HG03378 (cell line): ENCODE measurements at regions not wholly inside any gene's neighbourhood (a gene's known extent, or its start where the extent isn't known, plus 50 kb on each side); places are given as distances from the start of the nearest gene placed in this dataset.
"Not testable (repeated sequence)": the region's sequence is repeated elsewhere in the genome, so short reads cannot be mapped to it uniquely, and the experiment has no call there.

ENCODE experiments used
- ATAC-seq: cut with Tn5 transposase; IDR thresholded peaks from one replicate; pipeline ENCODE4 v1.9.1; 2021; ENCODE audit warnings: mild to moderate bottlenecking, moderate library complexity; ENCODE audit not compliant: unreplicated experiment

- ATAC-seq: no peak
Measured at GRCh38 chr3:110900576-110900975, 171.0 kb upstream of the NECTIN3 start.

GRCh38 chr3:110901536-110901935, 170.1 kb upstream of the NECTIN3 start:
- ATAC-seq: no peak

- ATAC-seq: no peak
Measured at GRCh38 chr3:110902453-110903085, 169.0 kb upstream of the NECTIN3 start.

DNA sequence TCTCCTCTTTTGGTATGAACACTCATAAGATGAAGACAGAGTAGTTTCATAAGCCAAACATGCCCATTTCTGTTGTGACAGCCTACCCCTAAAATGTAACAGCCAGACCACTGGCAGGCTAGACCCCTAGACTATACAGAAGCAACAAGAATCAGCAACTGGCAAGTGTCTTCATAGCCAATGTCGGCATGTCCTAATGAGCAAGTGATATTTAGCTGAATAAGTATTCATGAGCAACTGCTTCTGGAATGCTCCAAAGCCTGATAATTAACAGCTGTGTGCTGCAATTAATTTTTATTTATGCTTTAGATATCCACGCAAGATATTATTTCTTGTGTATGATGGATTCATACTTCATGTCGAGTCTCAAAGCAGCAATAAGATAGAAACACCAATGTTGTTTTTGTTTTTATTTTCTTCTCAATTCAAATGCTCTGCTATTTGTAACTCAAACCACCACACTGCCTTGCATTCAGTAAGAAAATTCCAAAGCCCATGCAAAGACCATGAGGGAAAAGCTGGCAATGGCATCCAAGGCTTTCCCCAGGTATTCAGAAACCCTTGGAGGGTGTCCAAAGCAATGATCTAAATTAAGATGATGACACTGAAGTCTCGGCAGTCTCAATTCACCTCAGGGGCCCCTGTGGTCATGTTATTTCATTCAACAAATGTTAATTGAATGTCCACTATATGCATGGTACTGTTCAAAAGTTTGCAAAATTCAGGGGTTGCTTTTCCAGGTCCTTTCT, 167.7 kb upstream of the NECTIN3 start:
- ATAC-seq: no peak

GRCh38 chr3:110904520-110904890, 167.1 kb upstream of the NECTIN3 start:
- no peak for ATAC-seq

DNA sequence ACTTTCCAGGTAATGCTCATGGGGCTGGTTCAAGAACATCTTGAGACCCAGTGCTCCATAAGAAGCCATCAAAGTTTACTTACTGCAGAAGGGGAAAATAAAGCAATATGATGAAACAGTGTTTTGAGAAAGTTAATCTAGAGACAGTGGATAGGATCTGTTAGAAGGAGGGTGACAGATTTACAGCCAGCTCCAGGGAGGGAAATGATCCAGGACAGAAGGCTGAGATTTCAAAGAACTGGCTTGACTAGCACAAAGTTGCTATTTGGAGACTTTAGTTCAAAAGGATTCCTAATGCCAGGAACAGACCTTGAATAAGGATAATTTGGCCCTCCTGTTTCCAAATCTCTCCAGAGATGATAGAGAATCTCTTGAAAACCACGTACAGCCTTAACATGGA, 166.5 kb upstream of the NECTIN3 start:
- ATAC-seq: no peak

DNA sequence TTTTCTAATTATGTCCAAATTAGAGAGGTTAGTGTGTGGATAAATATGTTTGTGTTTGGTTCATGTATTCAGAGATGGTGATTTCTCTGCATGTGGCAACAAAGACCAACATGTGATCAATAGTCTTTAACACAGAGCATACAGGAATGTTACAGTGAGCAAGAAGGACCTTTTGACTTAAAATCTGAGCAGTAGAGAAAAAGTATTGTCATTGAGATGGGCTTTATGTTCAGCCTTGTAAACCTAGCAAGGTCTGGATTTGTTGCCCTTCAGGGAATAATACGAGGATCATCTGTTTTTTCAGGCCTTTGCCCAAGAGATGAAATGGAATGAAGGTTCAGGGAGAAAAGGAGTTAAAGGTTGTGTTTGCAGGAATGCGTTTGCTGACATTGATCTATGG, 161.8 kb upstream of the NECTIN3 start:
- ATAC-seq: no peak

DNA sequence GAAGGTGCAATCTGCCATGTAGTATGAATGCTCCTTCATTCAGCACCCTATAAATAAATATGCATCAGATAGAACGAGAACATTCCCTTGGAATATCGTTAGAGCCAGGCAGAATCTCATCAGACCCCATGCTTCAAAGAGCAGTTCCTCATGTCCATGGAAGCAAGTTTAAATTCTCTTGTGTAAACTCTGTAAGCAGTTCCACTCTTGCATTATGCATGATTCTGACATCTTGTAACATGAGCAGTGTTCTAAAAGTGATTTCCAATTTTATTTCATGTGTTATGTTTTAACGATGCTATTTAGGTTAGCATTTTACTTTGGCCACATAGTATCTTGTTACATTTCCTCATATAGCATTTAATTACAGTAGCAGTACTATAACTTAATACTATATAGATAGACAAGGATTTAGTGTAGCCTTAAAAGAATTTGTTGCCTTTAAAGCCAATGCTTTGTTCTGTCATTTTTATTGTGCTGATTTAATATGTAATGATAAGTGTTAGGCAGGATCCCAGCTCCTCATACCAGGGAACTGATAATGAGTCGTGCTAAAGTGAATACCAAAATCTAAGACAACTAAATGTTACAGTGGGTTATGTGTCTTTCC, 161.2 kb upstream of the NECTIN3 start:
- ATAC-seq: no peak

- ATAC-seq: no peak
Measured at GRCh38 chr3:110918963-110919362, 152.7 kb upstream of the NECTIN3 start.

GRCh38 chr3:110925798-110926197, 145.8 kb upstream of the NECTIN3 start:
- ATAC-seq: no peak

- no peak for ATAC-seq
Measured at GRCh38 chr3:110928016-110928662, 143.5 kb upstream of the NECTIN3 start.

- ATAC-seq: no peak
Measured at GRCh38 chr3:110929816-110930215, 141.8 kb upstream of the NECTIN3 start.

GRCh38 chr3:110932567-110932966, 139.0 kb upstream of the NECTIN3 start:
- no peak for ATAC-seq

DNA sequence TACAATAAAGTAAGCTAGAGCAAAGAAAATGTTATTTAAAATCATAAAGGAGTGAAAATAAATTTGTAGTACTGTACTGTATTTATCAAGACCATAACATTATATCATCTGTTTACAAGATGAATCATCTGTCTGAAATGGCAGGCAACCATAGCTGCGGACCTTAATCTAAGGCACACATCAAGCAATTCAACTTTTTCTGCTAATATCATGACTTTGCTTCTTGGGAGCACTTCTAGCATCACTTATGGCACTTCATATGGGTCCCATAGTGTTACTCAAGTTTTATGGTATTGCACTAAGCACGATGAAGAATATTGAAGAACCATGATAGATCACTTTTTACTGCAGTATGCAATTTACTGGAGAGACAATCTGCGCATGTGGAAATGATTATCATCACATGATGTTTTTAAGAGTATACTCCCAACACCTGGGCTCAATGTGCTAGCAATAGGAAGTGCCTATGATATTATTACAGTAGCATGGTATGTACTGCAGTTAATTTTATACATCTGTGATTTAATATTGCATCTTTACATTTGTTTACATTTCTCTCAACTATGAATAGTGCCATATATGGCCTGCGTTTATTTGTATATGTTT, 137.7 kb upstream of the NECTIN3 start:
- ATAC-seq: no peak

GRCh38 chr3:110938629-110939028, 133.0 kb upstream of the NECTIN3 start:
- no peak for ATAC-seq

DNA sequence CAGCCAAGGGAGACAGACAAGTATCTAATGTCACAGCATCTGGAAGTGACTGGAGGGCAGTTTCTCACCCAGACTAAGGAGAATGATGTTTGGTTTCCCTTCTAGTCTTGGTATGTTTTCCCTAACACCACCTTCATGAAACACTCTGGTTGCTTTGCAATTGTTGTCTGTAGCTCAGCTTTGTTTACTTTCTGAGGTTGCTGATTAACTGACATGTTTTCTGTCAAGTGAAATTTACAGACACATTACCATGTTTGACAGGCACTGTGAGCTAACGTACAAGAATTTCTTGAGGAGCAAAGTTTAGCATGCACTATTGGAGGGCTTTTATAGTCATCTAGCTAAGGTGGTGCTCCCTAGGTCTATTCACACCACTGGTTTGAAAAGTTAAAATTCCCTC, 131.6 kb upstream of the NECTIN3 start:
- no peak for ATAC-seq

GRCh38 chr3:110944782-110945181, 126.8 kb upstream of the NECTIN3 start:
- ATAC-seq: no peak

DNA sequence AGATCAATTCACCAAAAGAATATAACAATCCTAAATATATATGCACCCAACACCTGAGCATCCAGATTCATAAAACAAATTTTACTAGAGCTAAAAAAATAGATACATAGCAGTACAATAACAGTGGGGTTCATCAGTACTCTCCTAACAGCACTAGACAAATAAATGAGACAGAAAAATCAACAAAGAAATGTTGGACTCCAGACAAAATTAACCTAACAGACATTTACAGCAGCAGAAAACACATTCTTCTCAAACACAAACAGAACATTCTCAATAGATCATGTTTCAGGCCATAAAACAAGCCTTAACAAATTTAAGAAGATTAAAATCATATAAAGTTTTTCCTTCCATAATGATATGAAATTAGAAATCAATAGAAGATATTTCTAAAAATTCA, 124.8 kb upstream of the NECTIN3 start:
- no peak for ATAC-seq

DNA sequence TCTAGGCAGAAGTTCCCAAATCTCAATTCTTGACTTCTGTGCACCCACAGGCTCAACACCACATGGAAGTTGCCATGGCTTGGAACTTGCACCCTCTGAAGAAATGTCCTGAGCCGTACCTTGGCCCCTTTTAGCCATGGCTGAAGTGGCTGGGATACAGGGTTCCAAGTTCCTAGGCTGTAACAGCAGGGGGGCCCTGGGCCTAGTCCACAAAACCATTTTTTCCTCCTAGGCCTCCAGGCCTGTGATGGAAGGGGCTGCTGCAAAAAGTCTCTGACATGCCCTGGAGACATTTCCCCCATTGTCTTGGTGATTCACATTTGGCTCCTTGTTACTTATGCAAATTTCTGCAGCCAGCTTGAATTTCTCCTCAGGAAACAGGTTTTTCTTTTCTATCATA, 122.4 kb upstream of the NECTIN3 start:
- not testable (repeated sequence) for ATAC-seq

DNA sequence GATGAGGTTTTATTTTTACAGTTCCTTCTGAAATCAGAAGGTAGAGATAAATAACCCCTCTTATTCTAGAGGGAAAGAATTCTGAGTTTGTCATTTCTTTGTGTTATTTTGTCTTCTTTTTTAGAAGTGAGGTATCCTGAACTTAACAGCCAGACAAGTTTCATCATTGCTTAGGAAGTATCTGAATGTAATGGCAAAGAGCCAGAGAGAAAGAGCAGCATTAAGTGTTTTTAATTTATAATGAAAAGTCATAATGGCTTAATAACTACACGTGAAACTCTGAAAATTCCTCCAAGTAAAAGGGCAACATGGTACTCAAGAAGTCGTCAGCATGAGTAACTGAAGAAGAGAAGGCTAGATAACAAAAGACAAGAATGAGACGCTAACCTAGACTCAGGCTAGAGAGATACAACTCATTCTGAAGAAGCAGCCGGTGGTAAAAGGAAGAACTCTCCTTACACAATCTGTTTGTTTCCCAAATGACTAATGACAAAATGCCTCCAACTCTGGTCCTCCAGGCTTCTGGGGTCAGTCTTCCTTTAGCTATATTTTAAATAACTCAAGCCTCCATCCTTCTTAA, 116.2 kb upstream of the NECTIN3 start:
- no peak for ATAC-seq

DNA sequence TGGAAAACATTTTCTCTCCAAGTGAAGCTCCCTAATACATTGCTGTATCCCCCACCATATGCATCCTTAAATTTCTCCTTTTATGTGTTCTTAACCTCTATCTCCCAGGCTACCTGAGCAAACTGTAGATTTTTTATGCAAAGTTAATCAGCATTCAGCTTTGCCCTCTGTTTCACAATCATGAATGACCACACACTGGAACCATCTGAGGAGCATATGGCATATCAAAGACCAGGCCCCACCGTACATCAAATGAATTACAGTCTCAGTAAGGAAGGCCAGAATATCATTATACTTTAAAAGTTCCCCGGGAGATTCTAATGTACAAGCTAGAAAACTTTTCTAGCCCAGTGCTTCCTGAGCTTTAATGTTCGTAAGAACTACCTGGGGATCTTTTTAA, 115.5 kb upstream of the NECTIN3 start:
- ATAC-seq: no peak
